ENCODE measurements at regions not wholly inside any gene's neighbourhood (a gene's known extent, or its start where the extent isn't known, plus 50 kb on each side); places are given as distances from the start of the nearest gene placed in this dataset.

GRCh38 chr4:145338568-145338967 is 143.1 kb upstream of the SMAD1 start:
- FAIRE-seq: no peak
- no peak for TF ChIP-seq CTCF (IDR thresholded peaks at IDR 0.05; ENCODE audit: insufficient read depth, missing control alignments)
- DNase-seq (ENCODE audit: insufficient read length, low spot score): no peak

- DNase-seq (ENCODE audit: insufficient read length, low spot score) (no peak), FAIRE-seq (no peak)
- TF ChIP-seq CTCF (IDR thresholded peaks at IDR 0.05; ENCODE audit: insufficient read depth, missing control alignments): no peak
Measured at GRCh38 chr4:145337391-145337790, 144.3 kb upstream of the SMAD1 start.

GRCh38 chr4:145333786-145334185 is 147.9 kb upstream of the SMAD1 start:
- no peak for DNase-seq (ENCODE audit: insufficient read length, low spot score)
- no peak for FAIRE-seq
- no peak for TF ChIP-seq CTCF (IDR thresholded peaks at IDR 0.05; ENCODE audit: insufficient read depth, missing control alignments)

- no peak for DNase-seq (ENCODE audit: insufficient read length, low spot score)
- no peak for FAIRE-seq
- TF ChIP-seq CTCF (IDR thresholded peaks at IDR 0.05; ENCODE audit: insufficient read depth, missing control alignments): no peak
Measured at GRCh38 chr4:145326491-145326890, 146.1 kb upstream of the OTUD4 start.

- no peak for TF ChIP-seq CTCF (IDR thresholded peaks at IDR 0.05; ENCODE audit: insufficient read depth, missing control alignments)
- no peak for FAIRE-seq
- DNase-seq (ENCODE audit: insufficient read length, low spot score): no peak
Measured at GRCh38 chr4:145324161-145324560, 143.8 kb upstream of the OTUD4 start.

- DNase-seq (ENCODE audit: insufficient read length, low spot score): no peak
- no peak for TF ChIP-seq CTCF (IDR thresholded peaks at IDR 0.05; ENCODE audit: insufficient read depth, missing control alignments)
- no peak for FAIRE-seq
Measured at GRCh38 chr4:145320294-145320693, 139.9 kb upstream of the OTUD4 start.

GRCh38 chr4:145319751-145320150 is 139.4 kb upstream of the OTUD4 start:
- no peak for TF ChIP-seq CTCF (IDR thresholded peaks at IDR 0.05; ENCODE audit: insufficient read depth, missing control alignments)
- no peak for DNase-seq (ENCODE audit: insufficient read length, low spot score)
- FAIRE-seq: no peak

Data from D721Med (cell line).